ENCODE measurements at regions not wholly inside any gene's neighbourhood (a gene's known extent, or its start where the extent isn't known, plus 50 kb on each side); places are given as distances from the start of the nearest gene placed in this dataset.

DNA sequence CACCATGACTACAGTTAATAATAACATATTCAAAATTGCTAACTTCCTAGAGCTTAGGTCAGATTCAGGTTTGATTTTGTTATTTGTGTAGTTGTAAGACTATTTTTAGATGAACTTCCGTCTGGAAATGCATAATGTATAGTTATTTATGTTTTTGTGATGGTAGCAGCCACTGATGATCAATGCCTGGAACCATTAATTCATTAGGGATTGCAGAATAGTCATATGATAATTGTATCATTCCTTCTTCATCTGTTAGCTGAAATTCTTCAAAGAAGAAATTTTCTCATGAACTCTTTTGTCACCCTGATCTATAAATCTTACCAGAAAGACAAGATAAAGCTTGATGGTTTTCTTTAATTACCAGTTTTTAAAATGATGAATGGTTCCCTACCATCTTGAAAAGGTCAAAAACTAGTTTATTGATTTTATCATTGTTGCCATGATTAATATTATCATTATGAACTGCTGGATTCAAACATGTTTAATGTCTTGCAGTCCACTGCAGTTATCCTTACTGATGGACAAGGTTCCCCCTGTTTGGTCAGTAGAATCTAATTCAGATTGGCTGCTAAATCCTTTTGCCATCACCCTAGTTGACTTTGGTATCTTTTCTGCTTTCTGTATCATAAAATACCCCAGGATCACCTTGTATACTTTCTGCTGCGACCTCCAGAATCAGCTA lies 433.3 kb downstream of the GPAM start:
- DNase-seq, result no peak

- DNase-seq, result no peak
Observed at GRCh38 chr10:111756217-111757061, 427.1 kb downstream of the GPAM start.

GRCh38 chr10:111758593-111758992 lies 425.0 kb downstream of the GPAM start:
- no peak for DNase-seq

- no peak for DNase-seq
Observed at GRCh38 chr10:111762114-111762513, 421.5 kb downstream of the GPAM start.

GRCh38 chr10:111765216-111765615 lies 418.3 kb downstream of the GPAM start:
- DNase-seq, result no peak

DNA sequence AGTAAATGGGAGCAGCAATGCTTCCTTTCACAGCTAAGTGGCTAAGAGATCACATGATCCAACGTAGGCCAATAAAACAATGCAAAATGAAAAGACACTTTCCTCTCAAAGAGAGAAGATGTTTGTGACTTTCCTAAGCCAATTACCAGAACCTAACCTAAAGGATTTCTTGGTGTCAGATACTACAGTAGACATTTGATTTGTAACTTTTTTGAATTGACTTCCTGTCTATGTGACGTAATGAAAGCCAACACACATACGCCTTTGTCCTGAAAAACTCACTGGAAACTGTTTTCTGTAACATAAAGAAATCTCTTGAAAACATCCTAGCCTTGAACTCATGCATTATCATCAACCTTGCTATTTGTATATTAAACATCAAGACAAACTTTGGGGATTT lies 417.1 kb downstream of the GPAM start:
- DNase-seq, result no peak

- no peak for DNase-seq
Observed at GRCh38 chr10:111767661-111768060, 415.9 kb downstream of the GPAM start.

- DNase-seq, result no peak
Observed at GRCh38 chr10:111773950-111774349, 409.6 kb downstream of the GPAM start.

- DNase-seq, result no peak
Observed at GRCh38 chr10:111774486-111774885, 409.1 kb downstream of the GPAM start.

DNA sequence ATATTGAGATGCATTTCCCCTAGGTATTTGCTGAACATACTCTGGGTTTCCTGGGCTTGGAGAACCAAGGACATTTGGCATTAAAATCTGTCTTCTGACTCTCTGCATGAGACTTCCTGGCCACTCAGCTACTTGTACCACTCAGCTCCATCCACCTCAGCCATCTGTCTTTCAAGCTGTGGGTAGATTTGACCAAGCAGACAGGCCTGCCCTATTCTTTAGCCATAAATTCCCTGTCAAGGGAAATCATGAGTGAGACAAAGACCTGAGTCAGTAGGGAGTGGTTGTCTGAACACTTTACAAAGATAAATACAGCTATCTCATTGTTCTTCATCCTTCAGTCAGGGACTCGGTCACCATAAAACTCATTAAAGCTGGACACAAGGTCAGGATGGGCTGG lies 399.1 kb downstream of the GPAM start:
- DNase-seq, result no peak

DNA sequence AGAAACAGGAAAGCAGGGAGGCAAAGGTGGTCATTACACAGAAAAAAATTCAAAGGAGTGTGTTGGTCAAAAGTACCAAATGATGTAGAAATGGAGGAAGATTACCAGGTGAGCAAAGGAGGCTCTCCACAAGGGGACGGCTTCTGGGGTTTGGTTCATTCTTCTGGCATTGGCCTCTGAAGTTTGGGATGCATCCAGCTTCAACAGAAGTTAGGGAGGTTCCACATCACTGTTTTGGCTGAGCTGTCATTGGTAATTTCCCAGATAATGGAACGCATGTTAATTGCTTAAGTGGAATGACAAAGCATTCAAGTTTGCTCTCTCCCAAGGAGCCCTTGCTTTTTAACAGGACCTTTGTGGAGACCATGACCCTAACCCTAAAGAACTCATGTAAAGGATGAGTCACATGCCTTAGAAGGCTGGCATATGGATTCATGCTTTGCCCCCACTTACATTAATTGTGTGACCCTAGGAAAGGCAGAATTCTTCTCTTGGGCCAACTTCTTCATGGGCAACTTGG lies 398.6 kb downstream of the GPAM start:
- no peak for DNase-seq

DNA sequence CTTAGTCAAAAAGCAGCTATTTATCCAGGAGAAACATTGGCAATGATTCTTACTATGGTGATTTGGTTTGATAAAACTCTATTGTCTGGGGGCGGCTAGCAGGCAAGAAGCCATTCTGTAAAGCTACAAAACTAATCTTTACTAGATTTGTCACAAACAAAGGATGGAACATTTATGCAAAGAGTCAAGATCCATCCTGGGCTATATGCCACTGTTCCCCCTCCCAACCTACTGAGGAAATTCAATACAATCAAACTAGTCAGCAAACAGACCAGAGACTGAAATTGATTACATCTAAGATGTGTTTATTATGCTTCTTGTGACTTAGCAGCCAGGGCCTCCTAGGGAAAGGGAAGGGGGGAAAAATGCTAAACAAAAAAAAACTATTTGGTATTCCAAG lies 397.6 kb downstream of the GPAM start:
- no peak for DNase-seq

- no peak for DNase-seq
Observed at GRCh38 chr10:111789821-111790220, 393.7 kb downstream of the GPAM start.

GRCh38 chr10:111801841-111802240 lies 381.7 kb downstream of the GPAM start:
- no peak for DNase-seq

DNA sequence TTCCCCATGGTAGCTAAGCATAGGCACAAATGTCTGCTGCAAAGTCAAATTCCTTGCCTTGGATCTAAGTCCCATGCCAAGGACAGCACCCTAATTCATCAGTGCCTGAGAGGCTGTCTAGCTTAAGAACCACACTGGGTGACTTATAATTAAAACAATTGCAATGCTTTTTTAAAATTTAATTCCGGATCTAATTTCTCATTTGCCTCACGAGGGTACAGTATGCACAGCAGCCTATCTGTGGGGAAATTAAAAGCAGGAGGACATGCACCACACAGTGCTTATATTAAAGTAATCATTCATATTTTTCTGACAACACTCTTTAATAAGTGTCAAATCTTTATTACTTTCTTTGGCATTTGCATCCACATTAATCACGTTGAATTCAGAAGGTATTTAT lies 378.8 kb downstream of the GPAM start:
- no peak for DNase-seq

DNA sequence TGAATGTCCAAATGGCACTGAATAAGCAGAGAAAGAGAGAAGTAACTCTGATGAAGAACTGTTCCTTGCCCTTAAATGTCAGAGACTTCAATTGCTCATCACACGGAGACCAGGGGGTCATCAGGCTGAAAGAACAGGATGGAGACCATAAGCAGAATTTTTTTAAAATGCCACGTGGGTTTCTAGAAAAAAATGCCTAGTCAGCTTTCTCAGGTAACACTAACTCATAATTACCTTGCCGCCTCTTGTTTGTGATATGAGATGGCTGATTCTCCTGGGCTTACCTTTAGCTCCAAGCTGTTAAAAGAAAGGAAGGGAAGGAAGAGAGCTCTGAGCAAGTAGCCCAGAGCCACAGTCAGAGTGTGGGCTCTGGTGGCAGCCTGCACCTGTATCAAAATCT lies 372.0 kb downstream of the GPAM start:
- DNase-seq, result no peak

GRCh38 chr10:111820471-111820870 lies 363.1 kb downstream of the GPAM start:
- DNase-seq, result no peak

DNA sequence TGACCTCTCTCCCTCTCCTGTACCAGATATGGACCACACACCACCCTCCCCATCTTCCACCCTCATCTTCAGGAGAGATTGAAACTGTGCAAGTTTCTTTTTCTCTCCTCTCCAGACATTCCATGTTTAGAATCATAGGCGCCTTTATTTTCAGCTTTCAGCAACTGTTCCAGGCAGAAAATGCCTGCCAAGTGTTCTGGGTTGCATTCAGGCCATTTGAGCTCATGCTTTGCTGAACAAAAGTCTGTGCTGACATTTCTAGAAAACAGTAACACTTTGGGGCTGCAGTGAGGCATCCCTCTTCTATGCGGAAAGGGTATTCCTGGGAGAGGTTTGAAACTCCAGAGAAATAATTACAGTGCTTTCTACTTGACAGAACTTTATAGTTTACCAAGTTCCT lies 361.7 kb downstream of the GPAM start:
- no peak for DNase-seq

DNA sequence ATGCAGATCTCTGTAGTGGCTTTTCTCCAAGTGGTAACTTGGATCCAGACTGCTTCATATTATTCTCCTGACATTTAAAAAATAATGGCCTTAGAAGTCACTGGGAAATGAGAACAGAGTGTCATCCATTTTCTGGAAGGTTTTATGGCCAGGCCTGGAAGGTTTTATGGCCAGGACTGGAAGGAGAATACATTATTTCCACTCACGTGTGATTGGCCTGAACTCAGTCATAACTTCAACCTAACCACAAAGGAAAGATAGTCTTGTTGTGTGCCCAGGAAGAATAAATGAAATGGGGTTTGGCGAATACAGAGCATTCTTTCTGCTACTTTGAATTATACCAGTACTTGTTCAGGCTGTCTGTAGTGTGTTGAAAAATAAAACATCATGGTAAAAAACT lies 360.9 kb downstream of the GPAM start:
- DNase-seq, result no peak

DNA sequence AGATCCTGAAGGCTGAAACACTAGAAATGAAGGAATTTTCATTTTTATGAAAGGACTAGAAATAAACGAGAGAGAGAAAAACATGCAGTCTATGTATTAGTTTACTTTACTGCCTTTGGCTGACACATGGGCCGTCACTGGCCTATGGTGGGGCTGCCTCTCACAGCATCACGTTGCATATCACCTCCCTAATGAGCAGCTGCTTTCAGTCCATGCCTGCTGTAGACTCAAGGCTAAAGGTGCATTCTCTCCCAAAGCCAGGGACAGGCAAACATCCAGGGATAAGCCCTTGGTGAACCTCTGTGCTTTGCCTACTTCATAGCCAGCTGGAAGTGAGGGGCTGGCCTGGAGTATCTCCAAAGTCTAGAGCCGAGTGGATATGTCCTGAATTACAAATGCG lies 359.4 kb downstream of the GPAM start:
- DNase-seq, result no peak

DNA sequence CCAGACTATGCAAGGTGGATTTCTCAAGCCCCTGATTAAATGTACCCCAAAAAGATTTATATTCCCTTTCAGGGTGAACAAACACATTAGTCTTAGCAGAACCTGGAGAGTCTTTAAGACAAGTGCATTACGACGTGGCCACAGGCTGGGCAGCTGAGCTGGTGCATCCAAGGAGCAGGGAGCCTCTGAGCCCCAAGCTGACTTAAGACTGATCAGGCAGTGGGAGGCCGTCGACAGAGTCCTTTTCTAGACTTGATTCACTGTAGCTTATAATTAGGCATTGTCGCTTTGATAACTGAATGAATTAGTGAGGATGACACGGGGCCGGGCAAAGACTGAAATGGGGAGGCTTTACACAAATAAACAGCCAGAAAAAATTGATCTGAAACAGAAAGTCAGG lies 353.2 kb downstream of the GPAM start:
- no peak for DNase-seq

GRCh38 chr10:111831058-111831457 lies 352.5 kb downstream of the GPAM start:
- DNase-seq, result no peak

- DNase-seq, result no peak
Observed at GRCh38 chr10:111833251-111833650, 350.3 kb downstream of the GPAM start.

- DNase-seq, result no peak
Observed at GRCh38 chr10:111835574-111835973, 348.0 kb downstream of the GPAM start.
